HEK293T (cell line): ENCODE measurements at regions not wholly inside any gene's neighbourhood (a gene's known extent, or its start where the extent isn't known, plus 50 kb on each side); places are given as distances from the start of the nearest gene placed in this dataset.

Source experiments
- ARNT ChIP-seq: fragments of 450-650 bp; IDR thresholded peaks from 2 replicates; pipeline ENCODE4 v1.6.1; 2017; ENCODE audit warnings: mild to moderate bottlenecking
- BHLHE40 ChIP-seq: fragments of 450-650 bp; IDR thresholded peaks from 2 replicates; pipeline ENCODE4 v1.6.1; 2016; ENCODE audit warnings: mild to moderate bottlenecking, moderate library complexity, borderline replicate concordance
- ELF4 ChIP-seq: fragments of 450-650 bp; IDR thresholded peaks from 2 replicates; pipeline ENCODE4 v1.6.1; 2017; ENCODE audit warnings: antibody characterized with exemption
- FOXA1 ChIP-seq: fragments of 450-650 bp; IDR thresholded peaks from 2 replicates; pipeline ENCODE4 v1.6.1; 2016; ENCODE audit warnings: mild to moderate bottlenecking
- FOXK2 ChIP-seq: fragments of 450-650 bp; IDR thresholded peaks from 2 replicates; pipeline ENCODE4 v1.6.1; 2016; ENCODE audit warnings: mild to moderate bottlenecking
- FOXM1 ChIP-seq: fragments of 450-650 bp; IDR thresholded peaks from 2 replicates; pipeline ENCODE4 v1.6.1; 2017; ENCODE audit warnings: mild to moderate bottlenecking, borderline replicate concordance
- HDGF ChIP-seq: fragments of 450-650 bp; IDR thresholded peaks from 2 replicates; pipeline ENCODE4 v1.6.1; 2017; ENCODE audit warnings: antibody characterized with exemption, borderline replicate concordance
- SP1 ChIP-seq: fragments of 450-650 bp; IDR thresholded peaks from 2 replicates; pipeline ENCODE4 v1.6.1; 2017
- SUZ12 ChIP-seq: fragments of 450-650 bp; IDR thresholded peaks from 2 replicates; pipeline ENCODE4 v1.6.1; 2016; ENCODE audit warnings: mild to moderate bottlenecking
- TARDBP ChIP-seq: fragments of 450-650 bp; IDR thresholded peaks from 2 replicates; pipeline ENCODE4 v1.6.1; 2016
- TF ChIP-seq, protein P1 (sequence below): fragments of 450-650 bp; IDR thresholded peaks from 2 replicates; pipeline ENCODE4 v1.6.1; 2016

DNA sequence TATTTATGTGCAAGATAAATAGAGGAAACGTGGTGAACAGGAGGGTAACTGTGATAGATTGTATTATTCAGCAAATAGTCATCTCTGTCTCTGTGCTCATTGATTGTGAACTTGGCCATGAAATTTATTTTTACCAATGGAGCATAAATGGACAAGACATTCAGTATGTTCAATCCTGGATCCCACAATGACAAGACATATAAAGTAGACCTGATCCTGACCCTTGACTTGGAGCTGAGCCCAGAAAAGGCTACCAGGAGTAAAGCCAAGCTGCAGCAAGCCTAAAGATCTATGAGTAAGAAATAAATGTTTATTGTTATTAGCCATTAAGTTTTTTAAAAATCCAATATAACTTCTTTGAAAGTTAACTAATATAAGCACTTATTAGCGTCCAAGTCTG is 531.2 kb downstream of the PIK3C3 start:
- no peak for TF ChIP-seq BHLHE40
- no peak for TF ChIP-seq FOXM1
- TF ChIP-seq FOXA1: no peak
- TF ChIP-seq SP1: no peak
- TF ChIP-seq HDGF: no peak
- TF ChIP-seq SUZ12: no peak
- TF ChIP-seq ELF4: no peak
- TF ChIP-seq, protein P1, sequence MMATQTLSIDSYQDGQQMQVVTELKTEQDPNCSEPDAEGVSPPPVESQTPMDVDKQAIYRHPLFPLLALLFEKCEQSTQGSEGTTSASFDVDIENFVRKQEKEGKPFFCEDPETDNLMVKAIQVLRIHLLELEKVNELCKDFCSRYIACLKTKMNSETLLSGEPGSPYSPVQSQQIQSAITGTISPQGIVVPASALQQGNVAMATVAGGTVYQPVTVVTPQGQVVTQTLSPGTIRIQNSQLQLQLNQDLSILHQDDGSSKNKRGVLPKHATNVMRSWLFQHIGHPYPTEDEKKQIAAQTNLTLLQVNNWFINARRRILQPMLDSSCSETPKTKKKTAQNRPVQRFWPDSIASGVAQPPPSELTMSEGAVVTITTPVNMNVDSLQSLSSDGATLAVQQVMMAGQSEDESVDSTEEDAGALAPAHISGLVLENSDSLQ: no peak
- TF ChIP-seq ARNT: no peak
- TF ChIP-seq FOXK2: no peak
- no peak for TF ChIP-seq TARDBP
